NCI-H446 treated with DMSO at 0.1 percent for 48 hours (cell line): ENCODE measurements at regions not wholly inside any gene's neighbourhood (a gene's known extent, or its start where the extent isn't known, plus 50 kb on each side); places are given as distances from the start of the nearest gene placed in this dataset.
A peak's percentile ranks its signal among the peaks of the same experiment; 100 is the strongest.

Experiments
- DNase-seq: peaks from one replicate; lab custom pipeline; 2025; lab: John Stamatoyannopoulos, UW

DNA sequence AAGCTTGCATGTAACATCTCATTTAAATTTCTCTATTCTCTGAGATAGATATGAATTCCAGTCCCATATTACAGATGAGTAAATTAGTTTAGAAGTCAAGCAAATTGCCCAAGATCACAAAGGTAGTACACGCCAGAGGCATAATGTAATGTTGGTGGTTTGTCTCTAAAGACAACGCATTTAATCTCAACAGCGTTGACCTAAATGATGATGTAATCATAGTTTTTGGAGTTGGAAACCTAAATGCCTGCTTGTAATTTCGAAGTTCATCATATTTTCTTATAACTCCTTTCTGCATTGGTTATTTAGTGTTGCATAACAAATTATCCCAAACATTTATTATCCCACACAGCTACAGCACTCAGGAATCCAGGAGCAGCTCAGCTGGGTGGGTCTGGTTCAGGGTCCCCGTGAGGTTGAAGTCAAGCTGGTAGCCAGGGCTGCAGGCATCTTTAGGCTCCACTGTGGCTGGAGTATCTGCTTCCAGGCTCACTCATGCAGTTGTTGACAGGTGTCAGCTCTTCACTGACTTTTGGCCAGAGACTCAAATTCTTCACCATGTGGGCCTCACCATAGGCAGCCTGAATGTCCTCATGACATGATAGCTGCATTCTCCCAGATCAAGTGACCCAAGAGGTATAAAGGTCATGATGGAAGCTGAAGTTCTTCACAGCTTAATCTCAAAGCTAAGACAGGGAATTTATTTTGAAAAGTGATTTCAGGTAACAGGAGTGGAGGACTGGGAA is 122.0 kb upstream of the SPTLC3 start:
- no peak for DNase-seq

DNA sequence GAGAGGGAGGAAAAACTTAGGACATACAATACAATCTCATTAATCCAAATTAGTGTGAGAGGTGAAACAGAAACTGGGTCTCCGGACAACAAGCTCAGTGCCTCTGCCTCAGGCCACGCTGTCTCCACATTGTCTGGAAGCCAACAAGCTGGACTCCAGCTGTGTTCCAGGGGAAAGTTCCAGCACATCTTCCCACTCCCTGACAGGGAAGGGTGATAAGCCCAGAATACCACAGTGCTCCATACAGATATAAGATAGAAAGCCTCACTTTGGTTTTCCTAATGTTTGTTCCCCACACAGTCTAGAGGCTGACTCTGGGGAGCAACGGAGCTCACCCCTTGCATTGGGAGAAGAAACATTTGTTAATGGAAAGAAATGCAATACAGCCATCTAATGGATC is 117.1 kb upstream of the SPTLC3 start:
- no peak for DNase-seq

- DNase-seq, result no peak
Observed at GRCh38 chr20:12893019-12893418, 115.8 kb upstream of the SPTLC3 start.

DNA sequence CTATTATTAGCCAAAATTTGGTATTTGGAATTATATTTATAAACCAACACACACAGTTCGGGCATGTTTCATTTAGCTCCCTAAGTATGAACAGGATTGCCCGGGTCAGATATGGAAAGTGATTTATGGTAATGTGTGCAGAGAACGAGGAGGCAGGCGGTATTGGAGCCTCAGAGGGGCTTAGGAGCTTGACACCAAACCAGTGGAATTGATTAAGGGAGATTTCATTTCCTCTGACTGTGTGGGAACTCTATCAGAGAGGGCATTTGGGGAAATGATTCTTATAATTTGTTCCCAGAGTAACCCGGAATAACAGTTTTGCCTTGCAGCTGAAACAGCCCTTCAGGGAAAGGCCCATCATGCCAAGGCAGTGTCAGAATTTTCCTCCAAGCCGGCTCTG is 115.1 kb upstream of the SPTLC3 start:
- no peak for DNase-seq

DNA sequence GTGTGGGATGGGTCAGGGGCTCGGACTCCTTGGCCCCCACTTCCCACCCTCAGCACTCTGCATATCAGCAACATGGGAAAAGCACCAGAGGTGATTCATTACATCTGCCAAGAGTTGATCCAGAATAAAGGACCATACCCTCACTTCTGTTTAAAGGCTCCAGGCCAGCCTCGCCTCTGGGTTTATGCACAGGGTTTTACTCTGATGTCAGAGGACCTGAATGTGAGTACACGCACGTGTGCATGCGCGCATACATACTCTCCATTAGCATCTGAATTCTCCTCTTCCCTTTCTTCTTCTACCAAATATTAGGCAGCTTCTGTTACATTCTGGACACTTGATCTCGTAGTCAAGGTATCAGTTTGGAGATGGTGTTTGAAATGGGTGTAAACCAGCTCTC is 114.7 kb upstream of the SPTLC3 start:
- no peak for DNase-seq

DNA sequence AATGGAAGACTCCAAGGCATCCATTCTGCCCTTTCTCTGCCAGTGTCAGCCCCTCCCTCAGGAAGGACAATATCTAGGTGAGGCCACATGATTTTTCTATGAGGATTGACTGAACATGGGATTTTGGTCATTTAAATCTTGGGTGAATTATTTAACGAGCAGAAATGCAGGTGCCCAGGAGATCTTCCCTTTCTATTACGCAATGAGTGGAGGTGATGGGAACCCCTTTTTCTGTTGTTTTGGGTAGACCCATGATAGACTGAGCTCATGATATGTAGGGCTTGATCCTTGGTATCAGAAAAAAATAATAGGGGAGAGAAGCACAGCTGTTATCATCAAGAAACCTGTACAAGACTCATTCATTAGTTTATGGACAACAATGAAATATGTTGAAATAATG is 112.6 kb upstream of the SPTLC3 start:
- no peak for DNase-seq

- DNase-seq, result no peak
Observed at GRCh38 chr20:12902992-12903391, 105.8 kb upstream of the SPTLC3 start.

GRCh38 chr20:12906361-12906760 is 102.4 kb upstream of the SPTLC3 start:
- no peak for DNase-seq

DNA sequence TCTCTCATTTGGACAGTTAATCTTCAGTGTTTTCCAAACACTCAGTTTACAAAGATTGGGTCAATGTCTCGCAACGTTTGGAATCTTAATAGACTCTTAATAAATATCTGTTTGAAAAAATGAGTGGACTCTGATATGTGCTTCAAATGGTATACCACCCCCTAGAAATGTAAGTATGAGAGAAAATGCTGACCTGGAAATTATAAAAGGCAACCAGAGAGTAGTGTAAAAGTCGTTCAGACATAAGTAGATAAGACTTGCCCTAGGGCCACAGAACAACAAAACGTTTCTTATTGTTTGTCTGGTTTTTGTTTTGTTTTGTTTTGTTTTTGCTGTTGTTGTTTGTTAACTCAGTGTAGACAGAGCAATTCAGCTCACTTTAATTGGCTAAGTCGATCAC is 97.4 kb upstream of the SPTLC3 start:
- DNase-seq, result no peak

DNA sequence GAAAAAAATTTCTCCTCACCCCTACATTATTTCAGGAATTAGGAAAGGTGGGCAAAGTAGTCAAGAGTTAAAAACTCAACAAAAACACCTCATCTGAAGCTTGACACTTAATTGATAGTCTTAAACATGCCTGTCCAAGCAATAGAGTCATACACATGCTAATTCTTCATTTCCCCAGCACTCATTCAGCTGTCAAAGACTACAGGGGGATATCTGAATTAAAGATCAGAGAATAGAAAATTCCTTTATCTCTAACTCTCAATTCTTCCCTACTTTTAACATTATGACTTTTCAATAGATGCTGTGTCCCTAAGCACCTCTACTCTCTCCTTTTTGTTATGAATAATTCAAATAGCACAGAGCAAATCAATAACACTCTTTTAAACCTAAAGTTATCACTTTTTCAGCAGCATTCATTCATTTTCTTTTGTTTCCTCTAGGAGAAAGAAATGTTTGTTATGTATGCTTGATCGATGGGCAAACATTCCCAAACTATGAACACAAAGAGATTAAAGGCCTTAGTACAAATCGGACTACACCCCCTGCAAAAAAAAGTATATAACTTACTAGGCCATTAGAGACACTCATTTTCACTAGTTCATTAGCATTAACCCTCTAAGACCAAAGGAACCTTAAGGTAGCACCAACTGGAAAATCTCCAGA is 94.9 kb upstream of the SPTLC3 start:
- no peak for DNase-seq

- DNase-seq, result no peak
Observed at GRCh38 chr20:12914804-12915203, 94.0 kb upstream of the SPTLC3 start.

DNA sequence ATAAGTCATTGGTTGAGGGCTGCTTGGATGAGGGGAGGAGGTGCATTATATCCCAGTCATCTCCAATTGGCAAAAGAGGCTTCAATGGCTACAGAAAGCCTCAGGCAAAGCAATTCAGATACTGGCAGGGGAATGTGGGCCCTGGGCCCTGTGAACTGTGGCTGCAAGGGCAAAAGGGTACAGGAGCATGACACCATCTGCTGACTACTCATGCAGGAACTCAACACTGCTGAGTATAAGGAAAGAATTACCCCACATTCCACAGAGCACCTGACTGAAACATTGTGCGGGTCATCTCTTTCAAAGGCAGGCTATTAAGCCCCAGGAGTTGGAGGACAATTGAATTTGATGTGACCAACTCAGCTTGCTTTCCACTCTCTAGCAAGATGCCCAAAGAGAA is 92.1 kb upstream of the SPTLC3 start:
- DNase-seq, result no peak

DNA sequence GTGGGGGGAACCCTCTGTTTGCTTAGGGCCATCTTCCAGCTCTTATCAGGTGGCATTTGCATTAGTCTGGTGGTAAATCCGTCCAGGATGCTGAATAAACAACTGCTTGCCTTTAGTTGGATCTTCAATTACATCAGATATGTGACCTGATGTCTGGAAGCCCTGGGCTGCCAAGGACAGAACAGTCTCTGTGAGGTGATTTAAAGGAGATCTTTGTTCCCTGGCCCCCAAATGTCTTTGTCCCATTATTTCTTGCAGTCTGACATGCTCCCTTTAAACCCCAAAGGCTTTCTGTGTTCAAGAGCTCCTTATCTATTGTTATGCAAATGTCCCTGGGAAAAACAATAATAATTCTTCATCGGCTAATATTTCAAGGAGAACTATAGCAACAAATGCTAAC is 84.6 kb upstream of the SPTLC3 start:
- no peak for DNase-seq

DNA sequence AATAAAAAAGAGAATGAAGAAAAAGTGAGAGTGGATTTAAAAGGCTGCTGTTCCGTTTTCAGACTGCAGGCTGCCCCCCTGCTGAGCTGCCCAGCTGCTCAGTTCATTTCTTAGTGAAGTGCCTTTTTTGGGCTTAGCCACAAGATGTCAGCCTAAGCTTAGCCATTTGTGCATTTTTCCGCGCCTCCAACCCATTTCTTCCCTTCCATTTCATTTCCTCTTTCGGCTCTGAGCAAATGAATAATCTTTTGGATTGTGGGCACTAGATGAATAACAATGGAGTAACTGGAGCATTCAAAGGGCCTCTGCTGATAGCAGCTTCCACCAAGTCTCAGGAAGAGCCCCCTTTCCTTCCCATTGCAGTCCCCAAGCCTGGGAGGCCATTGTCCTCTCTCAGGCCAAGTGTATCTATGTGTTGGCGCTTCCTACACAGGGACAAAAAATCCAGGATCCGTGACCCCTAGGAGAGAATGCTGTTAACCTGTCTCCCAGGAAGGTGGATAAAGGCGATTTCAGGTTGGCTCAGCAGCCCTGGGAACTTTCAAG is 83.5 kb upstream of the SPTLC3 start:
- DNase-seq, result peak; percentile 79

GRCh38 chr20:12925863-12926793 is 82.6 kb upstream of the SPTLC3 start:
- DNase-seq, result no peak

GRCh38 chr20:12927489-12927888 is 81.3 kb upstream of the SPTLC3 start:
- DNase-seq, result no peak

DNA sequence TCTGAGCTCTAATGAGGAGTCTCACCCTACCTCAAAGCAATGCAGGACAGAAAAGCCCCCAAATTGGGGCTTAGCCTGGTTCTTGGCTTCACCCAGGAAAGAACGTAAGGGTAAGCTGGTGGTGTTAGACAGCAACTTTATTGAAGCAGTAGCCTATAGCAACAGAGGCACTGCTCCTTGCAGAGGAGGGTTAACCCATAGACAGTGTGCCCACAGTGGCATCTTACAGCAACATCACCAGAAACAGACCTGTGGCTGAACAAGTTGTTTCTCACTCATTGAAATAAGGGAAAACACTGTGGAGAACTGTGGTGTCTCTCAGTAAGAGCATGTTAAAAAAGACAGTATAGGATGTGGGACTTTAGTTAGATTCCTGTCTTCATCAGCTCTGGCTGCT is 80.4 kb upstream of the SPTLC3 start:
- no peak for DNase-seq

DNA sequence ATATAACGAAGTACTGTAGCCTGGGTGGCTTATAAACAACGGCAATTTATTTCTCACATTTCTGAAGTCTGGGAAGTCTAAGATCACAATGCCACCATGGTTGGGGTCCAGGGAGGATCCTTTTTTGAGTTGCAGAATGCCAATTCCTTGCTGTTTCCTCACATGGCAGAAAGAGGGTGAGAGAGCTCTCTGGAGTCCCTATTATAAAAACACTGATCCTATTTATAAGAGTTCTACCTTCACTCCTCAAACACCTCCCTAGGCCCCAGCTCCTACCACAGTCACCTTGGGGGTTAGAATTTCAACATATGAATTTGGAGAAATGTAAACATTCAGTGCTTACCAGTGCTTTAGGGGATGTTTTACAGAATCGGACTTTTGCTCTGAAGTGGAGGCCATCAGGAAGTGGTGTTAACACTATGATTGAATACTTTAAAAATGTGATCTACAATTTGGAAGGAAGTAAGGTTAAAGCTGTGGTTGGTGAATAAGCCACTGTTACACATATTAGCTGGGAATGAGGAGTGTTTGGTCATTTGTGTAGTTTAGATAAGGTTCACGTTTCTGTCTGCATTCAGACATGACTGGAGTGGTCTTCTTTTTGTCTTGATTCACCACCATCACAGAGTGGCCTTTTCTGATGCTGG is 79.9 kb upstream of the SPTLC3 start:
- DNase-seq, result no peak

- DNase-seq, result no peak
Observed at GRCh38 chr20:12936020-12936419, 72.8 kb upstream of the SPTLC3 start.

DNA sequence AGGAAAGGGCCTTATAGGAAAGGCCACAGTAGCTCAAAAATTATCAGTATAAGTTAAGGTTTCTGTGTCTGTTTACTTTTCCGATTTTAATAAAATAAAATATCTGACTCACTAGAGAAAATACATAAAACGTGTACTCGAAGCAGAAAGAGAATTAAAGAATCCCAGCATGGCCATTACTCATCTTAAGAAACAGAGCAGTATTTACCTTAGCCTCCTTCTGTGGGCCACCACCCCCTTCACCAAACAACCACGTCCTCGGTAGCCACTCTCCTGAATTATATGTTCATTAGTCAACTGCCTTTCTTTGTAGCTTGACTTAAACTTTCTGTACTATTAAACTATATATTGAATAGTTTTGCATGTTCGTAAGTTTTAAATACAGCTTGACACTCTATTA is 72.2 kb upstream of the SPTLC3 start:
- DNase-seq, result no peak

- DNase-seq, result no peak
Observed at GRCh38 chr20:12941025-12941424, 67.7 kb upstream of the SPTLC3 start.

DNA sequence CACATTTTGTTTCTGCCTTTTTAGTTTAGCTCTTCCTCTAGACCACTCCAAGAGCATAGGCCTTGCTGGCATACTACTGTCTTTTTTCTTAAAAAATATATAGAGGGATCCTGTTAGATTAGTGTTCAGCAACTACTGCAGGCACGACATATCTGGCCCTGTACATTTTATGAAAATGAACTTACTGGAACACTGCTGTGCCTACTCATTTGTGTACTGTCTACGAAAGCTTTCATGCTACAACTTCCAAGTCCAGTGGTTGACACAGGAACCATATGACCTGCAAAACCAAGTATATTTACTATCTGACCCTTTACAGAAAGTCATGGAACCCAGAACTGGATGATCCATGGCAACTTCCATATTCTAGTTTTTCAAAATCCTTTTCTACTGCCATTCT is 66.6 kb upstream of the SPTLC3 start:
- DNase-seq, result no peak
